GM13976 (cell line): ENCODE measurements at regions not wholly inside any gene's neighbourhood (a gene's known extent, or its start where the extent isn't known, plus 50 kb on each side); places are given as distances from the start of the nearest gene placed in this dataset.

Source experiments
- DNase-seq: peaks from one replicate; pipeline ENCODE4 v3.0.0; 2012; ENCODE audit warnings: low spot score
- CTCF ChIP-seq: IDR thresholded peaks from 2 replicates; pipeline ENCODE4 v1.5.1; 2012; ENCODE audit warnings: borderline replicate concordance, mild to moderate bottlenecking; ENCODE audit not compliant: insufficient read depth; ENCODE audit errors: extremely low read depth, missing control alignments, control extremely low read depth
- in situ Hi-C: fragments of 300-500 bp; cut with MboI; formaldehyde crosslinking; loops from one replicate; pipeline ENCODE4 v1.12.0; 2022; ENCODE audit warnings: low sequenced_read_pairs, mixed read lengths, inconsistent platforms; ENCODE audit not compliant: unreplicated experiment

- DNase-seq = no peak
- in situ Hi-C loops = no loop called here
- no peak for TF ChIP-seq CTCF
Measured at GRCh38 chr19:31988256-31988655, 357.2 kb upstream of the ZNF507 start.

GRCh38 chr19:31991984-31992655 is 353.3 kb upstream of the ZNF507 start:
- in situ Hi-C loops = no loop called here
- DNase-seq = no peak
- no peak for TF ChIP-seq CTCF

DNA sequence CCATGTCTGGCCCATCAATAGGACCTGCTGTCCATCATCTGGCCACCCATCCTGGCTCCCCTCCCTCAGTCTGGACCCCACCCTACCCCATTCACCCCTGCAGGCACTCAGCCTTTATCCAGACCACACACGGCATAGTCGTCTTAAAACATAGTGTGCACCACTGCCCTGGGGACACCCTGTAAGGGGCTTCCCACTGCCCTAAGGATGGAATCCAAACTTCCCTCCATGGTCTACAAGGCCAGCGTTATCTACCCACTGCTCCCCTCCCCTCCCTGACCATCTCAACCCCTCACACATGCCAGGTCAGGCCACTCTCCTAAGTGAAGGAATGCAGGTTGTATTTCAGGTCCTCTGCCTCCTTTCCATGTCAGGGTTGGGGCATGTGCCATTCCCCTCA is 352.7 kb upstream of the ZNF507 start:
- in situ Hi-C loops = no loop called here
- DNase-seq = no peak
- no peak for TF ChIP-seq CTCF

GRCh38 chr19:31995546-31995945 is 349.9 kb upstream of the ZNF507 start:
- TF ChIP-seq CTCF = no peak
- DNase-seq = no peak
- in situ Hi-C loops = no loop called here

- in situ Hi-C loops = no loop called here
- no peak for TF ChIP-seq CTCF
- no peak for DNase-seq
Measured at GRCh38 chr19:32010071-32010470, 335.3 kb upstream of the ZNF507 start.

- TF ChIP-seq CTCF = no peak
- no peak for DNase-seq
- in situ Hi-C loops = no loop called here
Measured at GRCh38 chr19:32012206-32012605, 333.2 kb upstream of the ZNF507 start.
